K562 (cell line): ENCODE measurements at regions not wholly inside any gene's neighbourhood (a gene's known extent, or its start where the extent isn't known, plus 50 kb on each side); places are given as distances from the start of the nearest gene placed in this dataset.

Experiments used
- ATAC-seq: fragments of 200-7000 bp; cut with Tn5 transposase; 3 replicates; pipeline ENCODE4 v1.9.1; 2020; ENCODE audit warnings: moderate library complexity
- BruUV-seq: library from RNA; stranded (reverse); fragments of 400-500 nt; replicated peaks from 2 replicates; lab custom pipeline; 2021; lab: Mats Ljungman, UMichigan
- CTCF ChIA-PET: fragments of 300-600 bp; formaldehyde crosslinking; extraction: SDS; loops from one replicate; lab custom pipeline; 2021; ENCODE audit warnings: low intra/inter-chr PET ratio; lab: Yijun Ruan, JAX
- POLR2A ChIA-PET: fragments of 300-600, 350-650 bp; sonication (Branson Sonifier 250); formaldehyde crosslinking; extraction: SDS; loops from one replicate; lab custom pipeline; 2021; ENCODE audit warnings: antibody characterized with exemption, inconsistent platforms; lab: Yijun Ruan, JAX
- DNase-seq, 4 experiments: peaks; one replicate each; pipeline versions ENCODE4 v3.0.0 to v3.0.0-alpha.2; 2011 to 2018; ENCODE audit warnings: low spot score in 3 of 4, mixed read lengths in 3 of 4; ENCODE audit errors: extremely low read depth in 1 of 4
- FAIRE-seq: peaks from 2 replicates; lab custom pipeline; 2011; peaks lifted over from hg19 to GRCh38; lab: Jason Lieb, UNC
- H2AFZ ChIP-seq: 2 replicates; pipeline ENCODE4 v1.6.0; 2011; ENCODE audit warnings: low read depth, low read length, control low read depth, inconsistent platforms
- H3K27ac ChIP-seq: fragments of 200-600 bp; 3 replicates; pipeline ENCODE4 v1.8.0; 2011; ENCODE audit warnings: low read depth, mild to moderate bottlenecking, control low read depth, inconsistent platforms, low read length, moderate library complexity, mixed read lengths; ENCODE audit errors: extremely low read depth
- H3K27me3 ChIP-seq, 2 experiments: fragments of 300-600 bp in 1 of 2; 2 replicates in 1 of 2; 3 replicates in 1 of 2; pipeline versions ENCODE4 v1.6.0 to v1.8.0; 2011; ENCODE audit warnings: inconsistent platforms in 2 of 2, low read length in 2 of 2, mild to moderate bottlenecking in 1 of 2, mixed read lengths in 1 of 2, moderate library complexity in 1 of 2; ENCODE audit not compliant: control insufficient read depth in 2 of 2, insufficient read depth in 2 of 2
- H3K36me3 ChIP-seq: fragments of 300-600 bp; 3 replicates; pipeline ENCODE4 v1.8.0; 2011; ENCODE audit warnings: mild to moderate bottlenecking, low read length, inconsistent platforms; ENCODE audit not compliant: control insufficient read depth, insufficient read depth
- H3K4me1 ChIP-seq, 2 experiments: fragments of 200-600 bp in 1 of 2; replicated peaks in 1 of 2; 2 replicates in 1 of 2; 3 replicates in 1 of 2; pipeline versions ENCODE4 v1.5.1 to v1.8.0; 2011; ENCODE audit warnings: inconsistent platforms in 2 of 2, low read length in 2 of 2, mild to moderate bottlenecking in 1 of 2, mixed read lengths in 1 of 2, moderate library complexity in 1 of 2; ENCODE audit not compliant: control insufficient read depth in 2 of 2, insufficient read depth in 2 of 2
- H3K4me2 ChIP-seq: 2 replicates; pipeline ENCODE4 v1.6.1; 2011; ENCODE audit warnings: low read length, control low read depth, inconsistent platforms, mixed read lengths; ENCODE audit not compliant: insufficient read depth
- H3K4me3 ChIP-seq: fragments of 200-600 bp; sonication (generic), shearing (Covaris generic); 2 replicates; pipeline ENCODE4 v1.5.1; 2016; ENCODE audit warnings: control low read depth, inconsistent platforms
- H3K79me2 ChIP-seq: fragments of 200-600 bp; 3 replicates; pipeline ENCODE4 v1.8.0; 2011; ENCODE audit warnings: low read length, inconsistent platforms; ENCODE audit not compliant: control insufficient read depth, insufficient read depth
- H3K9ac ChIP-seq, 2 experiments: 2 replicates each; pipeline versions ENCODE4 v1.6.0 to v1.6.1; 2011; ENCODE audit warnings: low read depth in 2 of 2, low read length in 2 of 2, control low read depth in 1 of 2, inconsistent platforms in 1 of 2, mild to moderate bottlenecking in 1 of 2, mixed read lengths in 1 of 2; ENCODE audit not compliant: insufficient read depth in 1 of 2
- H3K9me1 ChIP-seq: one replicate; pipeline ENCODE4 v1.6.0; 2011; ENCODE audit warnings: inconsistent platforms, mild to moderate bottlenecking, low read length, moderate library complexity; ENCODE audit not compliant: control insufficient read depth, insufficient read depth
- H3K9me3 ChIP-seq: replicated peaks from 2 replicates; pipeline ENCODE4 v1.5.1; 2011; ENCODE audit warnings: low read depth, low read length, inconsistent platforms; ENCODE audit not compliant: control insufficient read depth, insufficient read depth
- H4K20me1 ChIP-seq: replicated peaks from 2 replicates; pipeline ENCODE4 v1.6.1; 2011; ENCODE audit warnings: low read length, inconsistent platforms, mixed read lengths; ENCODE audit not compliant: control insufficient read depth, insufficient read depth
- AFF4 ChIP-seq: sonication (generic); formaldehyde crosslinking; IDR thresholded peaks from 2 replicates; pipeline ENCODE4 v1.8.0; 2023; ENCODE audit warnings: mild to moderate bottlenecking, missing genetic modification reagents
- CBX1 ChIP-seq: sonication (generic); IDR thresholded peaks from 2 replicates; pipeline ENCODE4 v1.6.1; 2016; ENCODE audit warnings: antibody characterized with exemption, low read depth, mild to moderate bottlenecking
- CREB5 ChIP-seq: fragments of 250-450 bp; sonication (Bioruptor Pico); IDR thresholded peaks from 2 replicates; pipeline ENCODE4 v1.5.0; 2020; ENCODE audit warnings: mild to moderate bottlenecking
- FOXP1 ChIP-seq: sonication (generic); formaldehyde crosslinking; IDR thresholded peaks from 2 replicates; pipeline ENCODE4 v1.8.0; 2022; ENCODE audit warnings: mild to moderate bottlenecking, missing genetic modification reagents
- IRF9 ChIP-seq: fragments of 450-650 bp; IDR thresholded peaks from 2 replicates; pipeline ENCODE4 v1.6.1; 2016; ENCODE audit warnings: missing biosample characterization, missing genetic modification characterization
- JUN ChIP-seq, 2 experiments: sonication (generic) in 1 of 2; formaldehyde crosslinking in 1 of 2; IDR thresholded peaks; 2 replicates each; pipeline versions ENCODE4 v1.6.1 to v1.8.0; 2012 to 2022; ENCODE audit warnings: borderline replicate concordance in 2 of 2, mild to moderate bottlenecking in 2 of 2, improper control_type of control experiment in 1 of 2, low read depth in 1 of 2, low read length in 1 of 2, missing genetic modification reagents in 1 of 2
- JUNB ChIP-seq: fragments of 450-650 bp; formaldehyde crosslinking; conservative IDR thresholded peaks from 2 replicates; pipeline ENCODE4 v1.4.0; 2020; ENCODE audit warnings: mild to moderate bottlenecking
- SP1 ChIP-seq: sonication (generic); formaldehyde crosslinking; IDR thresholded peaks from 2 replicates; pipeline ENCODE4 v1.8.1; 2022; ENCODE audit warnings: mild to moderate bottlenecking, missing genetic modification reagents
- ZNF3 ChIP-seq: fragments of 250-450 bp; sonication (Bioruptor Pico); IDR thresholded peaks from 2 replicates; pipeline ENCODE4 v1.5.0; 2021; ENCODE audit warnings: mild to moderate bottlenecking, moderate library complexity
- ZNF551 ChIP-seq: fragments of 250-450 bp; sonication (Bioruptor Pico); IDR thresholded peaks from 2 replicates; pipeline ENCODE4 v1.5.0; 2021; ENCODE audit warnings: mild to moderate bottlenecking, moderate library complexity
- ZNF75A ChIP-seq: fragments of 450-650 bp; formaldehyde crosslinking; IDR thresholded peaks from 2 replicates; pipeline ENCODE4 v1.4.0; 2020; ENCODE audit warnings: mild to moderate bottlenecking
- WGBS: fragments of 100-300 bp; shearing (Covaris generic); methylation state at CpG from one replicate; pipeline ENCODE4 v1.1.6; 2016; ENCODE audit warnings: low coverage, mixed read lengths; ENCODE audit not compliant: insufficient coverage; ENCODE audit errors: missing lambda C conversion rate; 5-methylcytosine and 5-hydroxymethylcytosine counted together
- in situ Hi-C: fragments of 300-500 bp; cut with MboI; formaldehyde crosslinking; loops from 4 replicates; pipeline ENCODE4 v1.15.0; 2018; ENCODE audit warnings: inconsistent platforms, mixed read lengths
- intact Hi-C: fragments of 100-400 bp; cut with micrococcal nuclease; formaldehyde crosslinking; loops from 2 replicates; pipeline ENCODE4 v1.14.2; 2022

GRCh38 chr1:81689531-81689941 is 111.2 kb upstream of the ADGRL2 start:
- H3K9me1 ChIP-seq: no peaks in the 10 kb centered on the region
- H3K9ac ChIP-seq: no peak overlapping the region
- H3K9me3 ChIP-seq: no peaks in the 10 kb centered on the region
- H3K4me3 ChIP-seq: no peak overlapping the region
- H3K36me3 ChIP-seq: no peaks in the 10 kb centered on the region
- in situ Hi-C loops (no loop called here), intact Hi-C loops (no loop called here)
- FAIRE-seq (no peak), ATAC-seq (no peak), DNase-seq (no peak)
- no peak for TF ChIP-seq ZNF551
- no peak for TF ChIP-seq JUN (IDR thresholded peaks at IDR 0.05; ENCODE audit: borderline replicate concordance, low read depth, low read length)
- no peak for TF ChIP-seq JUN (CRISPR knock-in tag; IDR thresholded peaks at IDR 0.05; ENCODE audit: borderline replicate concordance)
- no peak for TF ChIP-seq CREB5 (CRISPR knock-in tag)
- TF ChIP-seq SP1: no peak
- no peaks in the 10 kb centered on the region for H4K20me1 ChIP-seq
- WGBS: 0% methylated on average over 5 of the region's 5 CpGs
- no TSS peak for BruUV-seq
- CTCF ChIA-PET: no interaction called here
- H2AFZ ChIP-seq: no peak overlapping the region
- H3K4me2 ChIP-seq: no peak overlapping the region
- no peaks in the 10 kb centered on the region for H3K27me3 ChIP-seq
- POLR2A ChIA-PET: no interaction called here
- no peaks in the 10 kb centered on the region for H3K4me1 ChIP-seq
- H3K79me2 ChIP-seq: no peaks in the 10 kb centered on the region
- no peak overlapping the region for H3K27ac ChIP-seq

- ATAC-seq: no peak
- no peaks in the 10 kb centered on the region for H3K9me1 ChIP-seq
- CTCF ChIA-PET: no interaction called here
- POLR2A ChIA-PET: interaction anchor here (0.7 kb wide), 1 partner anchor 1181 kb away, joined by 3 read pairs; no protein-coding TSS in a partner anchor
- intact Hi-C loops: no loop called here
- H3K36me3 ChIP-seq: no peaks in the 10 kb centered on the region
- H2AFZ ChIP-seq: no peak overlapping the region
- no peaks in the 10 kb centered on the region for H3K9me3 ChIP-seq
- no peak for DNase-seq
- no TSS peak for BruUV-seq
- no peak overlapping the region for H3K4me3 ChIP-seq
- no peaks in the 10 kb centered on the region for H3K79me2 ChIP-seq
- H4K20me1 ChIP-seq: no peaks in the 10 kb centered on the region
- no peak for FAIRE-seq
- no peaks in the 10 kb centered on the region for H3K4me1 ChIP-seq
- in situ Hi-C loops: no loop called here
- H3K4me2 ChIP-seq: no peak overlapping the region
- no peak overlapping the region for H3K27ac ChIP-seq
- no peaks in the 10 kb centered on the region for H3K27me3 ChIP-seq
- H3K9ac ChIP-seq: no peak overlapping the region
- WGBS: 1% methylated on average over 6 of the region's 7 CpGs
- TF ChIP-seq IRF9 (no peak), CBX1 (no peak), ZNF75A (CRISPR knock-in tag) (no peak), JUNB (CRISPR knock-in tag) (no peak), ZNF3 (no peak), AFF4 (CRISPR knock-in tag) (no peak), FOXP1 (no peak)
These were observed 118.2 kb upstream of the ADGRL2 start for GRCh38 chr1:81682490-81682889.
